Stimulated activated naive CD8-positive, alpha-beta T cell treated with anti-CD3 and anti-CD28 coated beads, Interleukin-15, Interleukin-2, amounts not matched to agents 100 U/mL and 50 U/mL, for 24 hours (primary cell): ENCODE measurements at regions not wholly inside any gene's neighbourhood (a gene's known extent, or its start where the extent isn't known, plus 50 kb on each side); places are given as distances from the start of the nearest gene placed in this dataset.

ENCODE experiments used
- ATAC-seq: fragments of 150-1000 bp; cut with Tn5 transposase; one replicate; pipeline ENCODE4 v1.10.0; 2021
- DNase-seq: peaks from one replicate; pipeline ENCODE4 v3.0.0; 2021

- no peak for DNase-seq
- ATAC-seq, result no peak
Observed at GRCh38 chr4:162732876-162733275, 433.8 kb downstream of the NAF1 start.

DNA sequence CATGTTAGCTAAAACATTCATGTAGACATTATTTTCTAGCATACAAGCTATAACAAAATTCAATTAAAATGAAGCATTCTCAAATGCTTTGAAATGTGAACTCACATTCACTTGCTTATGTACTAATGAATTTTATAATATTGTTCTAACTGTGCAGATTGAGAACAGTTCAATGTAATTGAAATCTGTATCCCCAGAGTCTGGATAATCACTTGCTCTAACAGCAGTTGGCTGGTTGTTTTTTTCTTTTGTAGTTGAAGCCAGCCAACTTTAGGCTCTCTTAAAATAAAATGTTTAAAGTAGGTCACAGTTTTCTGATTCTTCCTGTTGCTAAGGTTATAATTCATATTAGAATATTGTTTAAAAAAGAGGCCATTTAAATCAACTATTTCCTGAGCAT, 438.9 kb downstream of the NAF1 start:
- no peak for DNase-seq
- ATAC-seq, result no peak

GRCh38 chr4:162727232-162727631, 439.5 kb downstream of the NAF1 start:
- DNase-seq, result no peak
- ATAC-seq, result no peak

DNA sequence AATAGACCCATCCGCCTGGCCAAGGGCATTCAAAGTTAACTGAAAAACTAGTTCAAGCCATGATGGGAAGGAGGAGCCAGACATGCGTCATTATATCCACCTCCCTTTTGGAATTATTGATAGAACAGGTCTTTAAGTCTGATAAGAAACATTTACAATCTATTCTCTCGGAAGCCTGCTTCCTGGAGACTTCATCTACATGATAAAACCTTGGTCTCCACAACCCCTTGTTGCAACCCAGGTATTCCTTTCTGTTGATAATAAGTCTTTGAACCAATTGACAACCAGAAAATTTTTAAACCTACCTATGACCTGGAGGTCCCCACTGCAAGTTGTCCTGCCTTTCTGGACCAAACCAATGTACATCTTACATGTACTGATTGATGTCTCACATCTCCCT, 451.3 kb downstream of the NAF1 start:
- DNase-seq (no peak), ATAC-seq (no peak)

GRCh38 chr4:162707962-162708361, 458.7 kb downstream of the NAF1 start:
- ATAC-seq, result no peak
- DNase-seq, result no peak

GRCh38 chr4:162706632-162707031, 460.1 kb downstream of the NAF1 start:
- DNase-seq (no peak), ATAC-seq (no peak)

GRCh38 chr4:162706051-162706450, 460.6 kb downstream of the NAF1 start:
- ATAC-seq (no peak), DNase-seq (no peak)

- DNase-seq (no peak), ATAC-seq (no peak)
Observed at GRCh38 chr4:162705130-162705803, 461.4 kb downstream of the NAF1 start.

- ATAC-seq (no peak), DNase-seq (no peak)
Observed at GRCh38 chr4:162700815-162701361, 465.8 kb downstream of the NAF1 start.

- DNase-seq (no peak), ATAC-seq (no peak)
Observed at GRCh38 chr4:162700358-162700757, 466.3 kb downstream of the NAF1 start.

DNA sequence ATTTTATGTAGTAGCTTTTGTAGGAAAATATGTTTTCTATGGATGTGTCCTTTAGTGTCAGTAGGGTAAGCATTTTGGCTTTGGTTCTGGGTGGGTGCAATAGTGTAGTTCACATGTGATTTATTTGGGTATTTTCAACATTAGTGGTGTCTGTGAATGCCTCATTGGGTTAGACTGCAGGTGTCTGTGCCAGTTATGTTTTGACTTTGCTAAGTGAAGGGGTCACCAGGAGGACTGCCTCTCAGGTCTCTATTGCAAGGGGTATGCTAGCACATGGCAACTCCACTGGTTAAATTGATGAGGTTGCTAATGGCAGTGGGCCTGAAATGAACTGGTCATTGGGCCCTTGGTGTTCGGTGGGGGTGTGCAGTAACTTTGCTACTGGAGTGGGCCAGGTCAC, 467.1 kb downstream of the NAF1 start:
- no peak for DNase-seq
- ATAC-seq, result no peak

DNA sequence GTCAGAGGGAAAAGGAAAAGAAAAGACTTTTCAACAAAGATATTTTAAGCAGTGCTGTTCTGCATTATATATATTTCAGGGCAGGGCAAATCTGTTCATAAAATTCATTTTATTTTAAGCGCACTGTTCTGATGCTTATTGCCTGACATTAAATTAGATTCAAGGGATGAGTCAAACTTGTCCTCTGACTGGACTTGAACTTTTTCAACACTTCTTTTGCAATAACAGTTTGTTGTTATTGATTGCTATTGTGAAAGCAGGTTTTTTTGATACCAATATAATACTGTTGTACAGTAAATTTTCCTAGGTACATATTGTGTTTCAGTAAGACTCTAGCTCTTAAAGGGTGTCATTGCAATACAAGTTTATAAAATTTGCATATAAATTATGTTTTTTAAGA, 481.3 kb downstream of the NAF1 start:
- DNase-seq (no peak), ATAC-seq (no peak)

DNA sequence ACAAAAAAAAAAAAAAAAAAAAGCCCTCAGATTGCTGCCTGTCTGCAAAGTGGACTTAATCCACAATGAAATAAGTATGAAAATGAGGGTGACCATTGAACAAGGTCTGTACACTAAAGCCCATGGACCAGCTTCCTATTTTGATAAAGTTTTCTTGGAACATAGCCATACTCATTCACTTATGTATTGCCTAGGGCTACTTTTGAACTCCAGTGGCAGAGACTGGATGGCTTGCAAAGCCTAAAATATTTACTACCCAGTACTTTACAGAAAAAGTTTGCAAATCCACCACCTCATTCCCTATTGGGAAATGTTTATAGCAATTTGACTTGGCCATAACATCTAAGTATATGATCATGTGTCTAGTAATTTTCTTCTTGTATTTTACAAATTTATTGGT, 481.7 kb downstream of the NAF1 start:
- DNase-seq (no peak), ATAC-seq (no peak)

DNA sequence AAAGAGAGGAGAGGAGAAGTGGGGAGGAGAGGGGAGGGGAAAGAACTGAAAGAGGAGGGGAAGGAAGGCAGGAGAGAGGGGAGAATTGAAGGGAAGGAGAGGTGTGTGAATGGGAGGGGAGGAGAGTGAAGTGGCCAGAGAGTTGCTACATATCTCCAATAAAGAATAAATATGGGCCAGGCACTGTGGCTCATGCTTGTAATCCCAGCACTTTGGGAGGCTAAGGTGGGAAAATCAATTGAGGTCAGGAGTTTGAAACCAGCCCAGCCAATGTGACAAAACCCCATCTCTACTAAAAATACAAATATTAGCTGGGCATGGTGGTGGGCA, 482.4 kb downstream of the NAF1 start:
- DNase-seq (no peak), ATAC-seq (no peak)

DNA sequence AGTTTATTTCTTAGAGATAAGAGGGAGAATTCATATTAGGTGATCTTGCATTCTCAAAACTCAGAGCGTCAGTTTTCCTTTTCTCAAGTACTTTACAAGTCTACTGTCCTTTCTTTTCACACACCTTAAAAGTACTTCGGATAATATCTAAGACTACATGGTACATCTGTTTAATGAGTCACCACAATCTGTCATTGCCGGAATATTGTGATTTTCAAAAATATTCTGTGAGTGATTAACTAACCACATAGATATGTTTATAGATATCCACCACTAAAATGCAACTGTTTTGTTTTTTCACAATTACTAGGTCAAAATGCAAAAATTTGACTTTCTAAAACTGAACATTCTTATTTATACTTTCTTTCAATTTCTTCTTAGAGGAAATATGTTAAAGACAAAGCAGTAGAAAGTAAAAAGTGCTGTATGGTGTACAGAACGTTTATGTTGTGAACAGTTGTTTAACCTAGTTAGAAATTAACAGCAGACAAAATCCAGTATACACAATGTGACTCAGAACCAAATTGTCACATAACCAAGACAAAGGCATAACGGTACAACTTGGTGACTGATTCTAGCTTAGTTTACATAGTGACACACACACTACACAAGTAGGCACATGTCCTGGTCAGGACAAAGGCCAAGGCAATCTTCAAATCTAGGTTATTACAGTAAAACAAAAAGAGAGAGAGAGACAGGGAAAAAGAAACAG, 482.9 kb downstream of the NAF1 start:
- DNase-seq (no peak), ATAC-seq (no peak)

GRCh38 chr4:162682651-162683050, 484.0 kb downstream of the NAF1 start:
- DNase-seq, result no peak
- no peak for ATAC-seq

- ATAC-seq (no peak), DNase-seq (no peak)
Observed at GRCh38 chr4:162681212-162681611, 485.5 kb downstream of the NAF1 start.

DNA sequence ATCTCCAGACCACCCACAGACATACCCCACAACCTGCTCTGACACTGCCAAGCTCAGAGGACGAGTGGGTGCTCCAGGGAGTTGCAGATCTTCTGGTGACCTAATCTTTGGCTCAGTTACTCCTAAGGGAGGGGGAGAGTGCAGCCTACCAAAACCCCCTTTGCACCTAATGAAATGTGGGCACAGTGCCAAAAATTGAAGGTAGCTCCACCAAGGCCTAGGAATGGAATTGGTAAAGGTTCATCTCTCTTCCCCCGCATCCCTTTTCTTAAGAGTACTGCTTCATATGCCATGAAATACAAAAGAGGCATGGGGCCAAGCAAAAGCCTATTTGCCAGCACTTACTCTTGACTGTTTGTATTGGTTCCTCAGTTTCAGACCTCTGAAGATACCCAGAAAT, 491.0 kb downstream of the NAF1 start:
- no peak for DNase-seq
- no peak for ATAC-seq

- ATAC-seq (no peak), DNase-seq (no peak)
Observed at GRCh38 chr4:162661913-162662312, 498.1 kb upstream of the FSTL5 start.

DNA sequence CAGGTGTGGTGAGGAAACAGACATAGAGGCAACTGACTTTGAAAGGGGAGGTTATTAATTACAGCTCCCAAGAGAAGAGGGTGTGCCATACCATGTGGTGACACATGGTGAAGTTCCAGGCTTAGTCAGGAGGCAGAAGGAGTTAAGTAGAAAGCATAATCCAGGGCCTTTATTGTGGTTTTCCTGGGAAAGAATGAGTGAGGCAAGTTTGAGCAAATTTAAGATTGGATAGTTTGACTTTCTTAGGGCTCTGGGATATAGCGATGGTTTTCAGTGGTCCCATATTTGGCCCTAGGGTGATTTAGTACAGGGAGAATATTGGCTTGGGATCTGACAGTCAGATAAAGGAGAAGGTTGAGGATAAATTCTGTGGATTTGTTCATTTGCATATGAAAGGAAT, 495.9 kb upstream of the FSTL5 start:
- no peak for DNase-seq
- ATAC-seq, result no peak

GRCh38 chr4:162657966-162658365, 494.2 kb upstream of the FSTL5 start:
- DNase-seq, result no peak
- ATAC-seq, result no peak

- no peak for DNase-seq
- ATAC-seq, result no peak
Observed at GRCh38 chr4:162650166-162650565, 486.4 kb upstream of the FSTL5 start.

GRCh38 chr4:162645381-162645780, 481.6 kb upstream of the FSTL5 start:
- DNase-seq, result no peak
- ATAC-seq, result no peak

GRCh38 chr4:162644346-162644745, 480.5 kb upstream of the FSTL5 start:
- no peak for DNase-seq

More at GRCh38 chr4:162644346-162644745, 480.5 kb upstream of the FSTL5 start:
- ATAC-seq, result no peak
